Karpas-422 (cell line): ENCODE measurements at regions not wholly inside any gene's neighbourhood (a gene's known extent, or its start where the extent isn't known, plus 50 kb on each side); places are given as distances from the start of the nearest gene placed in this dataset.

Experiments used
- DNase-seq: peaks from one replicate; pipeline ENCODE4 v3.0.0-alpha.2; 2015
- H2AFZ ChIP-seq: fragments of 200-600 bp; sonication (generic); 2 replicates; pipeline ENCODE4 v1.6.1; 2014; ENCODE audit warnings: antibody characterized with exemption, low read length, mixed read lengths
- H3K27ac ChIP-seq: fragments of 200-600 bp; sonication (generic); 2 replicates; pipeline ENCODE4 v1.5.1; 2014; ENCODE audit warnings: mild to moderate bottlenecking, low read length, moderate library complexity
- H3K27me3 ChIP-seq: fragments of 200-600 bp; sonication (generic); 2 replicates; pipeline ENCODE4 v1.6.1; 2014; ENCODE audit warnings: low read length, mixed read lengths
- H3K36me3 ChIP-seq: fragments of 200-600 bp; sonication (generic); 2 replicates; pipeline ENCODE4 v1.6.1; 2014; ENCODE audit warnings: low read length, mixed read lengths; ENCODE audit not compliant: insufficient read depth
- H3K4me1 ChIP-seq: fragments of 200-600 bp; sonication (generic); 2 replicates; pipeline ENCODE4 v1.6.1; 2014; ENCODE audit warnings: mild to moderate bottlenecking, low read length, mixed read lengths
- H3K4me2 ChIP-seq: fragments of 200-600 bp; sonication (generic); 2 replicates; pipeline ENCODE4 v1.6.1; 2014; ENCODE audit warnings: low read length, low read depth, mild to moderate bottlenecking; ENCODE audit not compliant: poor library complexity, severe bottlenecking
- H3K4me3 ChIP-seq: fragments of 200-600 bp; sonication (generic); 2 replicates; pipeline ENCODE4 v1.5.1; 2014; ENCODE audit warnings: mild to moderate bottlenecking, antibody characterized with exemption, low read length, mixed read lengths
- H3K79me2 ChIP-seq: fragments of 200-600 bp; sonication (generic); 2 replicates; pipeline ENCODE4 v1.6.1; 2014; ENCODE audit warnings: mild to moderate bottlenecking, low read length, mixed read lengths
- H3K9ac ChIP-seq: fragments of 200-600 bp; sonication (generic); 2 replicates; pipeline ENCODE4 v1.6.0; 2014; ENCODE audit warnings: low read length
- H3K9me2 ChIP-seq: fragments of 200-600 bp; sonication (generic), shearing (Covaris generic); replicated peaks from 2 replicates; pipeline ENCODE4 v1.6.0; 2014; ENCODE audit warnings: mild to moderate bottlenecking, low read length, moderate library complexity; ENCODE audit not compliant: insufficient read depth
- H3K9me3 ChIP-seq: fragments of 300-700, 200-600 bp; sonication (generic); 2 replicates; pipeline ENCODE4 v1.6.1; 2014; ENCODE audit warnings: low read length, mixed read lengths
- H4K20me1 ChIP-seq: fragments of 200-600 bp; sonication (generic); 2 replicates; pipeline ENCODE4 v1.6.1; 2014; ENCODE audit warnings: mild to moderate bottlenecking, antibody characterized with exemption, low read length, low read depth; ENCODE audit not compliant: insufficient read depth

- Histone ChIP-seq H3K4me1 (no peaks in the 10 kb centered on the region), H3K36me3 (no peaks in the 10 kb centered on the region), H3K27me3 (no peaks in the 10 kb centered on the region), H3K79me2 (no peaks in the 10 kb centered on the region), H4K20me1 (no peaks in the 10 kb centered on the region), H3K4me2 (no peak overlapping the region), H2AFZ (no peak overlapping the region), H3K9ac (no peak overlapping the region), H3K9me2 (0 out of 2 replicates have a peak, but pooled peaks cover under 1% of the 10 kb centered on the region), H3K4me3 (no peak overlapping the region), H3K27ac (no peak overlapping the region), H3K9me3 (peaks cover 16% of the 10 kb centered on the region)
- no peak for DNase-seq
Observed at GRCh38 chr14:98118749-98119148, 1153.2 kb downstream of the BCL11B start.

GRCh38 chr14:98119739-98120138 is 1152.3 kb downstream of the BCL11B start:
- no peak overlapping the region for H3K27ac ChIP-seq
- H3K79me2 ChIP-seq, result no peaks in the 10 kb centered on the region
- H3K36me3 ChIP-seq, result no peaks in the 10 kb centered on the region
- no peak for DNase-seq
- H3K9ac ChIP-seq, result no peak overlapping the region
- no peaks in the 10 kb centered on the region for H3K4me1 ChIP-seq
- H2AFZ ChIP-seq, result no peak overlapping the region
- peaks cover 19% of the 10 kb centered on the region for H3K9me3 ChIP-seq
- no peak overlapping the region for H3K4me3 ChIP-seq
- H3K4me2 ChIP-seq, result no peak overlapping the region
- no peaks in the 10 kb centered on the region for H3K9me2 ChIP-seq
- no peaks in the 10 kb centered on the region for H4K20me1 ChIP-seq
- H3K27me3 ChIP-seq, result no peaks in the 10 kb centered on the region

GRCh38 chr14:98120831-98121464 is 1151.0 kb downstream of the BCL11B start:
- H3K27ac ChIP-seq, result no peak overlapping the region
- peaks cover 20% of the 10 kb centered on the region for H3K9me3 ChIP-seq
- H3K27me3 ChIP-seq, result no peaks in the 10 kb centered on the region
- no peaks in the 10 kb centered on the region for H3K79me2 ChIP-seq
- no peak overlapping the region for H2AFZ ChIP-seq
- H3K4me3 ChIP-seq, result no peak overlapping the region
- DNase-seq, result no peak
- no peak overlapping the region for H3K9ac ChIP-seq
- H3K4me2 ChIP-seq, result no peak overlapping the region
- no peaks in the 10 kb centered on the region for H3K36me3 ChIP-seq
- H3K4me1 ChIP-seq, result no peaks in the 10 kb centered on the region
- H4K20me1 ChIP-seq, result no peaks in the 10 kb centered on the region
- no peaks in the 10 kb centered on the region for H3K9me2 ChIP-seq

DNA sequence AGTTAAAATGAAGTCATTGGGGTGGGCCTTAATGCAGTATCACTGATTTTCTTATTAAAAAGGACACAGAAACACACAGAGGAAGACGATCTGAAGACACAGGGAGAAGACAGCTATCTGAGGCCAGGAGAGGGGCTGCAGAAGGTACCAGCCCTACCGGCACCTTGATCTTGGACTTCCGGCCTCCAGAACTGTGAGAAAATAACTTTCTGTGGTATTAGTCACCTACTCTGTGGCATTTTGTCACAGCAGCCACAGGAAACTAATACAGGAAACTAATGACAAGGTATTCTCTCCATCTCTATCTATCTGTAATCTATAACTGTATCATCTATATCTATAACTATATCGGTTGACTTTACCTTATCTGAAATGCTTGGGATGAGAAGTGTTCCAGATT is 1149.5 kb downstream of the BCL11B start:
- Histone ChIP-seq H3K27me3 (no peaks in the 10 kb centered on the region), H3K27ac (no peak overlapping the region), H3K4me3 (no peak overlapping the region), H3K79me2 (no peaks in the 10 kb centered on the region), H3K9me2 (no peaks in the 10 kb centered on the region), H3K9me3 (peaks cover 16% of the 10 kb centered on the region), H2AFZ (no peak overlapping the region), H3K36me3 (no peaks in the 10 kb centered on the region), H4K20me1 (no peaks in the 10 kb centered on the region), H3K4me1 (no peaks in the 10 kb centered on the region), H3K4me2 (no peak overlapping the region), H3K9ac (no peak overlapping the region)
- DNase-seq, result no peak

- Histone ChIP-seq H3K4me2 (no peak overlapping the region), H3K36me3 (no peaks in the 10 kb centered on the region), H4K20me1 (no peaks in the 10 kb centered on the region), H2AFZ (no peak overlapping the region), H3K27me3 (no peaks in the 10 kb centered on the region), H3K9me3 (peaks cover 10% of the 10 kb centered on the region), H3K27ac (no peak overlapping the region), H3K79me2 (no peaks in the 10 kb centered on the region), H3K9me2 (no peaks in the 10 kb centered on the region), H3K4me1 (no peaks in the 10 kb centered on the region), H3K4me3 (no peak overlapping the region), H3K9ac (no peak overlapping the region)
- no peak for DNase-seq
Observed at GRCh38 chr14:98130691-98131090, 1141.3 kb downstream of the BCL11B start.

- Histone ChIP-seq H3K79me2 (no peaks in the 10 kb centered on the region), H3K4me1 (no peaks in the 10 kb centered on the region), H3K27ac (no peak overlapping the region), H3K9ac (no peak overlapping the region), H4K20me1 (no peaks in the 10 kb centered on the region), H3K9me2 (no peaks in the 10 kb centered on the region), H3K27me3 (no peaks in the 10 kb centered on the region), H3K36me3 (no peaks in the 10 kb centered on the region), H3K4me3 (no peak overlapping the region), H2AFZ (no peak overlapping the region), H3K9me3 (peaks cover 7% of the 10 kb centered on the region), H3K4me2 (no peak overlapping the region)
- no peak for DNase-seq
Observed at GRCh38 chr14:98131406-98131805, 1140.6 kb downstream of the BCL11B start.

GRCh38 chr14:98133806-98134205 is 1138.2 kb downstream of the BCL11B start:
- Histone ChIP-seq H3K36me3 (no peaks in the 10 kb centered on the region), H3K9ac (no peak overlapping the region), H3K4me1 (no peaks in the 10 kb centered on the region), H3K9me3 (no peaks in the 10 kb centered on the region), H2AFZ (no peak overlapping the region), H3K79me2 (no peaks in the 10 kb centered on the region), H3K9me2 (no peaks in the 10 kb centered on the region), H3K4me3 (no peak overlapping the region), H4K20me1 (no peaks in the 10 kb centered on the region), H3K27me3 (no peaks in the 10 kb centered on the region), H3K27ac (no peak overlapping the region), H3K4me2 (no peak overlapping the region)
- no peak for DNase-seq

GRCh38 chr14:98136012-98136789 is 1135.8 kb downstream of the BCL11B start:
- no peak overlapping the region for H3K27ac ChIP-seq
- H3K4me3 ChIP-seq, result no peak overlapping the region

More at GRCh38 chr14:98136012-98136789, 1135.8 kb downstream of the BCL11B start:
- no peak overlapping the region for H3K9ac ChIP-seq
- H3K9me3 ChIP-seq, result no peaks in the 10 kb centered on the region
- no peaks in the 10 kb centered on the region for H4K20me1 ChIP-seq
- no peak for DNase-seq
- H3K4me1 ChIP-seq, result no peaks in the 10 kb centered on the region
- H3K79me2 ChIP-seq, result no peaks in the 10 kb centered on the region
- H2AFZ ChIP-seq, result no peak overlapping the region
- no peaks in the 10 kb centered on the region for H3K36me3 ChIP-seq
- H3K9me2 ChIP-seq, result no peaks in the 10 kb centered on the region
- H3K27me3 ChIP-seq, result no peaks in the 10 kb centered on the region
- H3K4me2 ChIP-seq, result no peak overlapping the region
